Heart right ventricle (tissue), 16 donors: ENCODE measurements at regions not wholly inside any gene's neighbourhood (a gene's known extent, or its start where the extent isn't known, plus 50 kb on each side); places are given as distances from the start of the nearest gene placed in this dataset.

Source experiments
- ATAC-seq, 8 donors: fragments of 200-7000 bp; cut with Tn5 transposase; one replicate each; pipeline ENCODE4 v1.9.1; 2020; ENCODE audit warnings: mild to moderate bottlenecking in 8 of 8, moderate library complexity in 8 of 8, moderate number of reproducible peaks in 1 of 8
- DNase-seq, 2 donors: peaks; one replicate each; pipeline ENCODE4 v3.0.0-alpha.2; 2020
- H3K27ac ChIP-seq, 10 donors: fragments of 200-600 bp; sonication (generic) in 2 of 10; one replicate each; pipeline versions ENCODE4 v1.5.0 to v1.8.0; 2020 to 2022; ENCODE audit warnings: mild to moderate bottlenecking in 3 of 10
- H3K27me3 ChIP-seq, 7 donors: fragments of 200-600 bp; one replicate each; pipeline ENCODE4 v1.8.0; 2021 to 2022; ENCODE audit warnings: mild to moderate bottlenecking in 2 of 7
- H3K36me3 ChIP-seq, 9 donors: fragments of 200-600 bp; sonication (generic) in 1 of 9; one replicate each; pipeline versions ENCODE4 v1.5.0 to v1.8.0; 2020 to 2022; ENCODE audit warnings: mild to moderate bottlenecking in 2 of 9
- H3K4me1 ChIP-seq, 9 donors: fragments of 200-600 bp; sonication (generic) in 1 of 9; one replicate each; pipeline versions ENCODE4 v1.5.0 to v1.8.0; 2020 to 2022; ENCODE audit warnings: mild to moderate bottlenecking in 4 of 9
- H3K4me3 ChIP-seq, 10 donors: fragments of 200-600 bp; sonication (generic) in 2 of 10; one replicate each; pipeline versions ENCODE4 v1.5.0 to v1.8.0; 2020 to 2022; ENCODE audit warnings: mild to moderate bottlenecking in 7 of 10, moderate library complexity in 2 of 10
- H3K9me3 ChIP-seq, 11 donors: fragments of 200-600 bp in 10 of 11; sonication (generic) in 2 of 11; one replicate each; pipeline versions ENCODE4 v1.5.0 to v1.8.0; 2013 to 2022; ENCODE audit warnings: mild to moderate bottlenecking in 2 of 11, control low read depth in 1 of 11, moderate library complexity in 1 of 11
- WGBS, 2 donors: extraction: QIAGEN DNeasy Blood & Tissue Kit; methylation state at CpG; one replicate each; pipeline ENCODE4 v1.1.7; 2013; ENCODE audit warnings: inconsistent platforms in 1 of 2; 5-methylcytosine and 5-hydroxymethylcytosine counted together
- intact Hi-C, 10 donors: fragments of 100-400 bp; cut with DNase I; formaldehyde crosslinking; loops; one replicate each; pipeline versions ENCODE4 v1.11.1 to v1.14.2; 2022
- TF ChIP-seq, protein P1 (sequence below), 9 donors: fragments of 200-600 bp; sonication (generic) in 2 of 9; IDR thresholded peaks; one replicate each; pipeline versions ENCODE4 v1.5.0 to v1.8.0; 2021 to 2022; ENCODE audit warnings: antibody characterized with exemption in 9 of 9, mild to moderate bottlenecking in 5 of 9, moderate library complexity in 1 of 9
- donor health status: Arrhythmogenic right ventricular cardiomyopathy.
- donor health status: ischemic (EF 13 %, LVEDD 7.1; RV severe dilation, severe dysfunction).
- donor health status: healthy with polysubstance abuse.
- donor health status: DM: no; HTN: yes; CAD: no.
- donor health status: DM: no; HTN: no; CAD: no.
- donor health status: ischemic (EF 25% LVEDD 6.9; RV normal size, moderate dysfunction).
- donor health status: ischemic (EF 25% LVEDD 5.7; RV mildly dilated, moderate dysfunction).
- donor health status: healthy.
- donor health status: DM: yes; HTN: yes; CAD: no.
- donor health status: Ischemic cardiomyopathy.
- donor health status: ischemic (EF 35%, LVEDD 5.7; RV mildly dilated, moderate dysfunction).
- donor health status: nonischemic (EF 11% LVEDD 7.7; RV severe dilation, severe dysfunction).
- donor health status: DM: yes; HTN: yes; CAD: no.
- donor health status: PGD.
- donor health status: ischemic (EF 29% LVEDD 5.4; RV normal size, mild dysfunction).
- donor health status: nonischemic (EF 23%, LVEDD 6.1; RV moderate dilation, normal function).

DNA sequence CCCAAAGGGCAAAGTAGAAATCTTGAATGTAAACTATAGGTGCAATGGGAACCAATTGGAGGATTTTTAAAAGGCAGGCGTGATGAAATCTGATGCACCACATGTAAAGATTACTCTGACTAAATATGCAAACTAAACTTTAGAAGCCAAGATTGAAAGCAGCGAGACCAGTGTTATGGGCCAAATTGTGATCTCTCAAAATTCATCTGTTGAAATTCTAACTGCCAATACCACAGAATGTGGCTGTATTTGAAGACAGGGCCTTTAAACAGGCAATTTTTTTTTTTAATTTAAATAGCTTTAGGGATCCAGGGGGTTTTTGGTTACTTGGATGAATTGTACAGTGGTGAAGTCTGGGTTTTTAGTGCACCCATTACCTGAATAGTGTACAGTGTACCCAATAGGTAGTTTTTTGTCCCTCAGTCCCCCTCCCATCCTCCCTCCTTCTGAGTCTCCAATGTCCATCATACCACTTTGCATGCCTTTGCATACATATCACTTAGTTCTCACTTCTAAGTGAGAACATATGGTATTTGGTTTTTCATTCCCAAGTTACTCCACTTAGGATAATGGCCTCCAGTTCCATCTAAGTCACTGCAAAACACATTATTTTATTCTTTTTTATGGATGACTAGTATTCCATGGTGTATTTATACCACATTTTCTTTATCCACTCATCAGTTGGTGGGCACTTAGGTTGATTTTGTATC, 69.7 kb downstream of the DRD1 start:
- 86 to 89% methylated on average over 2 of the region's 2 CpGs for WGBS, 2 donors
- Histone ChIP-seq H3K9me3 (peaks cover 0 to 8% (median 0%) of the 10 kb centered on the region in 11 donors), H3K27me3 (peaks cover 0 to 22% (median 4%) of the 10 kb centered on the region in 7 donors), H3K27ac (no peak overlapping the region), H3K36me3 (no peaks in the 10 kb centered on the region), H3K4me1 (no peaks in the 10 kb centered on the region), H3K4me3 (no peak overlapping the region)
- no peak for ATAC-seq
- TF ChIP-seq, protein P1, sequence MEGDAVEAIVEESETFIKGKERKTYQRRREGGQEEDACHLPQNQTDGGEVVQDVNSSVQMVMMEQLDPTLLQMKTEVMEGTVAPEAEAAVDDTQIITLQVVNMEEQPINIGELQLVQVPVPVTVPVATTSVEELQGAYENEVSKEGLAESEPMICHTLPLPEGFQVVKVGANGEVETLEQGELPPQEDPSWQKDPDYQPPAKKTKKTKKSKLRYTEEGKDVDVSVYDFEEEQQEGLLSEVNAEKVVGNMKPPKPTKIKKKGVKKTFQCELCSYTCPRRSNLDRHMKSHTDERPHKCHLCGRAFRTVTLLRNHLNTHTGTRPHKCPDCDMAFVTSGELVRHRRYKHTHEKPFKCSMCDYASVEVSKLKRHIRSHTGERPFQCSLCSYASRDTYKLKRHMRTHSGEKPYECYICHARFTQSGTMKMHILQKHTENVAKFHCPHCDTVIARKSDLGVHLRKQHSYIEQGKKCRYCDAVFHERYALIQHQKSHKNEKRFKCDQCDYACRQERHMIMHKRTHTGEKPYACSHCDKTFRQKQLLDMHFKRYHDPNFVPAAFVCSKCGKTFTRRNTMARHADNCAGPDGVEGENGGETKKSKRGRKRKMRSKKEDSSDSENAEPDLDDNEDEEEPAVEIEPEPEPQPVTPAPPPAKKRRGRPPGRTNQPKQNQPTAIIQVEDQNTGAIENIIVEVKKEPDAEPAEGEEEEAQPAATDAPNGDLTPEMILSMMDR (IDR thresholded peaks at IDR 0.05) = no peak
- intact Hi-C loops = no loop called here
- DNase-seq = no peak

DNA sequence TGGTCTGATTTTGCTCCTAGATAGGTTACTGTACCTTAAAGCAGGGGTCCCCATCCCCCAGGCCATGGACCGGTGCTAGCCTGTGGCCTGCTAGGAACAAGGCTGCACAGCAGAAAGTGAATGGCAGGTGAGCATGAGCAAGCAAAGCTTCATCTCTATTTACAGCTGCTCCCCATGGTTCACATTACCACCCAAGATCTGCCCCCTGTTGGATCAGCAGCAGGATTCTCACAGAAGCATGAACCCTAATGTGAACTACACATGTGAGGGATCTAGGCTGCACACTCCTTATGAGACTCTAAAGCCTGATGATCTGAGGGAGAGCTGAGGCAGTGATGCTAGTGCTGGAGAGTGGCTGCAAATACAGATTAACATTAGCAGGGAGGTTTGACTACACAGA, 78.1 kb downstream of the DRD1 start:
- Histone ChIP-seq H3K36me3 (no peaks in the 10 kb centered on the region), H3K27me3 (peaks cover 0 to 20% (median 6%) of the 10 kb centered on the region in 7 donors), H3K4me3 (no peak overlapping the region), H3K27ac (no peak overlapping the region), H3K4me1 (no peaks in the 10 kb centered on the region), H3K9me3 (peaks cover 0 to 3% (median 0%) of the 10 kb centered on the region in 11 donors)
- intact Hi-C loops = no loop called here
- WGBS, 2 donors = 93 to 95% methylated on average over 1 of the region's 1 CpG
- TF ChIP-seq, protein P1 (IDR thresholded peaks at IDR 0.05) = no peak
- ATAC-seq (no peak), DNase-seq (no peak)

DNA sequence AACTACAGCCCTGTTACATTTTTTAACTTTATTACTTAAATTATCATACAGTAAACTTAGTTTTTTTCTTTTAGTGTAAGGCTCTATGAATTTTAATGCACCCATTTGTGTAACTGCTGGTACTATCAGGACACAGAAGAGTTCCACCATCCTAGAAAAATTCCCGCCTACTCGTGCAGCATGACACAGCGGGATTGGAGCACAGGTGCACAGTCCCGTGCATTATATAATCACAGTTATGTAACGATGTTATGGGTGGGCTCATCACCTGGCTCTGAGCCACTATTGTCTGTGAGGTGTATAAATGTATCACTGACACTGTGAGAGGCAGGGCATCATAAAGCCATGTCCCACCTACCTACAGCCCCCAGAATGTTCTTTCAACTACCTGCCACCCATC, 80.7 kb downstream of the DRD1 start:
- H3K27me3 ChIP-seq = peaks cover 0 to 25% (median 16%) of the 10 kb centered on the region in 7 donors
- intact Hi-C loops = no loop called here
- H3K4me1 ChIP-seq = no peaks in the 10 kb centered on the region
- no peak overlapping the region for H3K27ac ChIP-seq
- H3K4me3 ChIP-seq = no peak overlapping the region
- DNase-seq (no peak), ATAC-seq (no peak)
- 81 to 83% methylated on average over 5 of the region's 5 CpGs for WGBS, 2 donors
- TF ChIP-seq, protein P1 (IDR thresholded peaks at IDR 0.05) = no peak
- no peaks in the 10 kb centered on the region for H3K36me3 ChIP-seq
- no peaks in the 10 kb centered on the region for H3K9me3 ChIP-seq

DNA sequence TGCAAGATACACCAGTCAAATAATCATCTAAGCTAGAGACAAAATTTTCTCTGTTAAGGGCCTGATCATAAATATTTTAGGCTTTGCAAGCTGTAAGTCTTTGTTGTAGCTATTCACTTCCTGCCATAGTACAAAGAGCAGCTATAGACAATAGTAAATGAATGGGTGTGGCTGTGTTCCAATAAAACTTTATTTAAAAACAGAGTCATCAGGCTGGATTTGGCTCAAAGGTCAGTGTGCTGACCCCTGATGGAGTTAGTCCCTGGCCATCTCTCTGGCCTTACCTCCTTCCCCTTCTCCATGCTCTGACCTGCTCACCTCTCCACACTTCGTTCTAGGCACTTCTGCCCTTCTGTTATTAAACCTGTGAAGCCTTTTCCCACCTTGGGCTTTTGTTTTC, 86.0 kb downstream of the DRD1 start:
- no peak overlapping the region for H3K4me3 ChIP-seq
- no peaks in the 10 kb centered on the region for H3K36me3 ChIP-seq
- 77 to 82% methylated on average over 1 of the region's 1 CpG for WGBS, 2 donors
- intact Hi-C loops = no loop called here
- peaks cover 0 to 52% (median 18%) of the 10 kb centered on the region in 7 donors for H3K27me3 ChIP-seq
- H3K27ac ChIP-seq = no peak overlapping the region
- DNase-seq = no peak
- ATAC-seq = no peak
- H3K9me3 ChIP-seq = no peaks in the 10 kb centered on the region
- TF ChIP-seq, protein P1 (IDR thresholded peaks at IDR 0.05) = no peak
- no peaks in the 10 kb centered on the region for H3K4me1 ChIP-seq
